Hematopoietic multipotent progenitor cell treated with erythropoietin and hydrocortisone succinate and interleukin-3 and kit ligand, for 8 days (in vitro differentiated cells): ENCODE measurements at regions not wholly inside any gene's neighbourhood (a gene's known extent, or its start where the extent isn't known, plus 50 kb on each side); places are given as distances from the start of the nearest gene placed in this dataset.
"Not testable (repeated sequence)": the region's sequence is repeated elsewhere in the genome, so short reads cannot be mapped to it uniquely, and the experiment has no call there.

Experiments
- DNase-seq: peaks from one replicate; pipeline ENCODE4 v3.0.0-alpha.2; 2015

DNA sequence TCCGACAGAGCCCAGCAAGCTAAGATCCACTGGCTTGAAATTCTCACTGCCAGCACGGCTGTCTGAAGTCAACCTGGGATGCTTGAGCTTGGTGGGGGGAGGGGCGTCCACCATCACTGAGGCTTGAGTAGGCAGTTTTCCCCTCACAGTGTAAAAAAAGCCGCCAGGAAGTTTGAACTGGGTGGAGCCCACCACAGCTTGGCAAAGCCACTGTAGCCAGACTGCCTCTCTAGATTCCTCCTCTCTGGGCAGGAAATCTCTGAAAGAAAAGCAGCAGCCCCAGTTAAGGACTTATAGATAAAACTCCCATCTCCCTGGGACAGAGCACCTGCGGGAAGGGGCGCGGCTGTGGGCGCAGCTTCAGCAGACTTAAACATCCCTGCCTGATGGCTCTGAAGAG lies 68.7 kb upstream of the LIPC start:
- peak; percentile 42 for DNase-seq

- not testable (repeated sequence) for DNase-seq
Observed at GRCh38 chr15:58363673-58364072, 68.1 kb upstream of the LIPC start.

DNA sequence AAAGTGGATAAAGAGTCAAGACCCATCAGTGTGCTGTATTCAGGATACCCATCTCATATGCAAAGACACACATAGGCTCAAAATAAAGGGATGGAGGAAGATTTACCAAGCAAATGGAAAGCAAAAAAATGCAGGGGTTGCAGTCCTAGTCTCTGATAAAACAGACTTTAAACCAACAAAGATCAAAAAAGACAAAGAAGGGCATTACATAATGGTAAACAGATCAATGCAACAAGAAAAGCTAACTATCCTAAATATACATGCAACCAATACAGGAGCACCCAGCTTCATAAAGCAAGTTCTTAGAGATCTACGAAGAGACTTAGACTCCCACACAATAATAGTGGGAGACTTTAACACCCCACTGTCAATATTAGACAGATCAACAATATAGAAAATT lies 66.7 kb upstream of the LIPC start:
- DNase-seq: not testable (repeated sequence)

- no peak for DNase-seq
Observed at GRCh38 chr15:58369261-58369701, 62.5 kb upstream of the LIPC start.

GRCh38 chr15:58369956-58370355 lies 61.8 kb upstream of the LIPC start:
- DNase-seq: no peak

GRCh38 chr15:58374147-58374546 lies 57.6 kb upstream of the LIPC start:
- no peak for DNase-seq

GRCh38 chr15:58377193-58377592 lies 54.6 kb upstream of the LIPC start:
- DNase-seq: no peak

DNA sequence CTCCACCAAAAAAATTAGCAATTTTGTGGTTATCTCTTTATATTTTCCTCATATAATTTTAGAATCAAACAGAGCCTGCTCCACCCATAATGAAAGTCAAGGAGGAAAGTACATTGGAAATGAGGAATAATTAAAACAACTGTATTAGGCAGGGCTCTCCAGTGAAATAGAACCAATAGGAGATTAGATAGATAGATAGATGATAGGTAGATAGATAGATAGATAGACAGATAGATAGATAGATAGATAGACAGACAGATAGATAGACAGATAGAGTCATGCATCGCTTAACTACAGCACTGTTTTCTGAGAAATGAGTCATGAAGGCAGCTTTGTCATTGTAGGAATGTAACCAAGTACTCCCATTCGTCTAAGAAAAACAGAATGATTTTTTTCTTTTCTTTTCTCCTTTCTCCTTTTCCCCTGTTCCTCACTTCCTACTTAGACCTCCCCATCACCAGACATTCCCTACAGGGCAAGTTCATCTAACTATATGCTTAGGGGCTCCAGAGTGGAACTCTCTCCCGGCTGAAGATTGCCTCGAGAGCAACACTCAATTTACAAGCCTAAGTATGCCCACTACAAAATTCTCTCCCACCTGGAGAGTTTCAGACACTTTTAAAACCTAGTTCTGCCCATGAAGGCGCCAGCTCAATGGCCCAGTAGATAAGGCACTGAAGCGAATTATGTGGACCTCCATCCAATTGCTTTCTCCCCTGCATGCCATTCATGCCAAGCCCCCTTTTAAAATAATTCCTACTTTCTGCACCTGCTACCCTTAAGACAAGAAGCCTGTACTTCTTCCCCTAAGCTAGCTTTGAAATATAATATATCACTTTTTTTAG lies 53.3 kb upstream of the LIPC start:
- DNase-seq: no peak

DNA sequence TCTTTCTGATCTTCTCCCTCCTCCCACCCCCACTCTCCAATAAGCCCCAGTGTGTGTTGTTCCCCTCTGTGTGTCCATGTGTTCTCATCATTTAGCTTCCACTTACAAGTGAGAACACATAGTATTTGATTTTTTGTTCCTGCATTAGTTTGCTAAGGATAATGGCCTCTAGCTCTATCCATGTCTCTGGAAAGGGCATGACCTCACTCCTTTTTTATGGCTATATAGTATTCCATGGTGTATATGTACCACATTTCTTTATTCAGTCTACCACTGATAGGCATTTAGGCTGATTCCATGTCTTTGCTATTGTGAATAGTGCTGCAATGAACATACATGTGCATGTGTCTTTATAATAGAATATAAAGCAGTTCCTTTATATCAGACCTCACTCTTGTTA lies 52.3 kb upstream of the LIPC start:
- not testable (repeated sequence) for DNase-seq

DNA sequence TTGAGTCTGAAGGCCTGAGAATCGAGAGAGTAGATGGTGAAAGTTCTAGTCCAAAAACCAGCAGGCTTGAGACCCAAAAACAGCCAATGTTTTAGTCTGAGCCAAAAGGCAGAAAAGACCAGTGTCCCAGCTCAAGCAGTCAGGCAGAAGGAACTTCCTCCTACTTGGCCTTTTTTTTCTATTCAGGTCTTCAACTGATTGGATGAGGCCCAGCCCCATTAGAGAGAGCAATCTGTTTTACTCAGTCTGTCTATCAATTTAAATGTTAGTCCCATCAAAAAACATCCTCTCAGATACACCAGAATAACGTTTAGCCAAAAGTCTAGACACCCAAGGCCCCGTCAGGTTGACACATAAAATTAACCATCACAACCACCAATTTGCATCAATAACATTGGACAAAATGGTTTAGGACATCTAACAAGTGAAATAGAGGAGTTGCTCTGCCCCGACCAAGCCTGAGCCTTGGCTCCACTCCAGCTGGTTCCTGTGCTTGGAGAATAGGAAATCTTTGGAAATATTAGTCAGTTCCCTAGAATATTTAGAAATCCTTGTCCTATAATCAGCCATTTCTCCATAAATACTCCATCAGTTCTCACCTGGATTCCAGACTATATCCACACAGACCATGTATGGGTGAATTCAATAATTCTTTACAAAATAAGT lies 51.4 kb upstream of the LIPC start:
- no peak for DNase-seq

GRCh38 chr15:58381697-58382096 lies 50.1 kb upstream of the LIPC start:
- no peak for DNase-seq
